ENCODE measurements at regions not wholly inside any gene's neighbourhood (a gene's known extent, or its start where the extent isn't known, plus 50 kb on each side); places are given as distances from the start of the nearest gene placed in this dataset.

GRCh38 chr16:85446951-85447692 is 166.0 kb upstream of the GSE1 start:
- BruUV-seq (replicated peaks) = no TSS peak
- H3K9me3 ChIP-seq (ENCODE audit: insufficient read depth, low read depth) = no peaks in the 10 kb centered on the region
- no peaks in the 10 kb centered on the region for H4K20me1 ChIP-seq (ENCODE audit: insufficient read depth)
- intact Hi-C loops (cut with micrococcal nuclease; ENCODE audit: unreplicated experiment) = no loop called here
- TF ChIP-seq, protein P1, sequence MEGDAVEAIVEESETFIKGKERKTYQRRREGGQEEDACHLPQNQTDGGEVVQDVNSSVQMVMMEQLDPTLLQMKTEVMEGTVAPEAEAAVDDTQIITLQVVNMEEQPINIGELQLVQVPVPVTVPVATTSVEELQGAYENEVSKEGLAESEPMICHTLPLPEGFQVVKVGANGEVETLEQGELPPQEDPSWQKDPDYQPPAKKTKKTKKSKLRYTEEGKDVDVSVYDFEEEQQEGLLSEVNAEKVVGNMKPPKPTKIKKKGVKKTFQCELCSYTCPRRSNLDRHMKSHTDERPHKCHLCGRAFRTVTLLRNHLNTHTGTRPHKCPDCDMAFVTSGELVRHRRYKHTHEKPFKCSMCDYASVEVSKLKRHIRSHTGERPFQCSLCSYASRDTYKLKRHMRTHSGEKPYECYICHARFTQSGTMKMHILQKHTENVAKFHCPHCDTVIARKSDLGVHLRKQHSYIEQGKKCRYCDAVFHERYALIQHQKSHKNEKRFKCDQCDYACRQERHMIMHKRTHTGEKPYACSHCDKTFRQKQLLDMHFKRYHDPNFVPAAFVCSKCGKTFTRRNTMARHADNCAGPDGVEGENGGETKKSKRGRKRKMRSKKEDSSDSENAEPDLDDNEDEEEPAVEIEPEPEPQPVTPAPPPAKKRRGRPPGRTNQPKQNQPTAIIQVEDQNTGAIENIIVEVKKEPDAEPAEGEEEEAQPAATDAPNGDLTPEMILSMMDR (conservative IDR thresholded peaks at IDR 0.05) = no peak
- TF ChIP-seq EZH2 (IDR thresholded peaks at IDR 0.05; ENCODE audit: low read depth) = no peak
- no peak overlapping the region for H3K4me3 ChIP-seq
- no peak overlapping the region for H2AFZ ChIP-seq
- CTCF ChIA-PET = no interaction called here
- H3K9me2 ChIP-seq (ENCODE audit: insufficient read depth) = no peaks in the 10 kb centered on the region
- no peak for DNase-seq
- POLR2A ChIA-PET (ENCODE audit: unreplicated experiment) = interaction anchor here (0.6 kb wide), 1 partner anchor 451 kb away, joined by 3 read pairs; no protein-coding TSS in a partner anchor
- no peaks in the 10 kb centered on the region for H3K36me3 ChIP-seq (ENCODE audit: low read depth)
- H3K4me2 ChIP-seq = no peak overlapping the region
- H3K27ac ChIP-seq = no peak overlapping the region
- peaks cover 2% of the 10 kb centered on the region; the same call in 1 of the 2 replicates for H3F3A ChIP-seq (ENCODE audit: insufficient read depth, low read depth)
- H3K4me1 ChIP-seq (replicated peaks; ENCODE audit: insufficient read depth) = no peaks in the 10 kb centered on the region
- no peaks in the 10 kb centered on the region for H3K27me3 ChIP-seq (ENCODE audit: insufficient read depth, low read depth)
- no peaks in the 10 kb centered on the region for H3K79me2 ChIP-seq (ENCODE audit: low read depth)

DNA sequence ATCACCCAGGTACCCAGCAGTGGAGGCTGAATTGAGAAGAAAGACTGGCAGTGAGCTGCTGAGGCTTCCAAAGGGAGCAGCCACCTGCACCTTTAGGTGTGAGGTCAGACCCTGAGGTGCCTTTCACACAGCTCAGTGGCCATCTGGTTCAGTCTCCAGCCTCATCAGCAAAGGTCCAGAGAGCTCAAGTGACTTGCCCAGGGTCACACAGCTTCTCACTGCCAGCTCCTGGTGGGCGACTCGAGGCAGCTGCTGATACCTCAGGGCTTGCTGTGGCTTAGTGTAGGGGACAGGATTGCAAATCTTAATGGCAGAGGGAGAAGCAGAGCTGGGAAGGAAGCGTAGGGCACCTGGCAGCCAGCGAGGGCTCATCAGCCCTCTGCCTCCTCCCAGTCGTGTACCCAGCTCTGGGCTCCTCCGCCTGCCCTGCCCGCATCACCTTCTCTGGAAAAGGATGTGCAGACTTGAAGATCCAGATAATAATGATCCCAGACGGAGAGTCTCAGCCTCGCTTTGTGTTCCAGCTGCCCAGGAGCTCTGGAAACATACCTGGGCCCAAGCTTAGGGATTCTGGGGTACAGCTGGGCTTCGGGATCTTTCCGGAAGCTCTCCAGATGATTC is 165.3 kb upstream of the GSE1 start:
- Histone ChIP-seq H2AFZ (no peak overlapping the region), H3K4me2 (no peak overlapping the region), H3K9me2 (ENCODE audit: insufficient read depth) (no peaks in the 10 kb centered on the region), H3F3A (ENCODE audit: insufficient read depth, low read depth) (no peaks in the 10 kb centered on the region; the same call in 1 of the 2 replicates), H3K36me3 (ENCODE audit: low read depth) (no peaks in the 10 kb centered on the region), H4K20me1 (ENCODE audit: insufficient read depth) (no peaks in the 10 kb centered on the region), H3K4me3 (no peak overlapping the region), H3K9me3 (ENCODE audit: insufficient read depth, low read depth) (no peaks in the 10 kb centered on the region), H3K27ac (no peak overlapping the region), H3K79me2 (ENCODE audit: low read depth) (no peaks in the 10 kb centered on the region), H3K4me1 (replicated peaks; ENCODE audit: insufficient read depth) (no peaks in the 10 kb centered on the region), H3K27me3 (ENCODE audit: insufficient read depth, low read depth) (no peaks in the 10 kb centered on the region)
- no TSS peak for BruUV-seq (replicated peaks)
- intact Hi-C loops (cut with micrococcal nuclease; ENCODE audit: unreplicated experiment) = no loop called here
- TF ChIP-seq, protein P1 (conservative IDR thresholded peaks at IDR 0.05) = no peak
- TF ChIP-seq EZH2 (IDR thresholded peaks at IDR 0.05; ENCODE audit: low read depth) = no peak
- ChIA-PET CTCF (no interaction called here), POLR2A (ENCODE audit: unreplicated experiment) (no interaction called here)
- no peak for DNase-seq

DNA sequence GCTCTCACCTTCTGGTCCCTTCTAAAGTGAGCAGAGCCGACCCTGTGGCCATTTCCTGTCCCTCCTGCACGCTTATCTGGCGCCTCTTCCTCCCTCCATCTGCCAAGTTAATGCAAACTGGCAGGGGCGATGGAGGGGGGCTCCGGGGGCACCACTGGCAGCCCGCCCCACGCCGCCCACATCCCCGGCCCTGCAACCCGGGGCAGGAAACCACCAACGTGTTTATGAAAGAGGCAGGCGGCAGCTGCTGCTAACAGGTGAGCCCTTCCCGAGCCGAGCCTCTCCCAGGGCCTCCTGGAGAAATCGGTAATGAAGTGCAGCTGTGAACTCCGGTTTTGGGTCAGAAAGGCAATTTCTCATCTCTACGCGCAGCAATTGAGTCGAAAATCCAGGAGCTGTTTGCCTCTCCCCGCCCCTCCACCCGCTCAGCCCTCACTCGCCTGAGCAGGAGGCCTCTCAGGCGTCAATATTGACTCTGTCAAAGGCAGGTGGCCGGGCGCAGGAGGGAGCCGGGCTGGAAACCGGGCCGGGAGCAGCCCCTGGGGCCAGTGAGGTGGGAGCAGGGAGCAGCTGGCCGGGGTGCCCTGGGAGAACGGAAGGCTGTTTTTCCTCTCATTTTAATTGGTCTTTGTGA is 164.4 kb upstream of the GSE1 start:
- intact Hi-C loops (cut with micrococcal nuclease; ENCODE audit: unreplicated experiment) = no loop called here
- Histone ChIP-seq H3K4me1 (replicated peaks; ENCODE audit: insufficient read depth) (no peaks in the 10 kb centered on the region), H3K9me2 (ENCODE audit: insufficient read depth) (no peaks in the 10 kb centered on the region), H2AFZ (no peak overlapping the region), H4K20me1 (ENCODE audit: insufficient read depth) (no peaks in the 10 kb centered on the region), H3K27ac (no peak overlapping the region), H3K4me3 (no peak overlapping the region), H3K9me3 (ENCODE audit: insufficient read depth, low read depth) (no peaks in the 10 kb centered on the region), H3K36me3 (ENCODE audit: low read depth) (no peaks in the 10 kb centered on the region), H3K4me2 (no peak overlapping the region), H3K79me2 (ENCODE audit: low read depth) (no peaks in the 10 kb centered on the region), H3F3A (ENCODE audit: insufficient read depth, low read depth) (no peaks in the 10 kb centered on the region; the same call in 1 of the 2 replicates), H3K27me3 (ENCODE audit: insufficient read depth, low read depth) (no peaks in the 10 kb centered on the region)
- TF ChIP-seq, protein P1 (conservative IDR thresholded peaks at IDR 0.05) = no peak
- ChIA-PET CTCF (no interaction called here), POLR2A (ENCODE audit: unreplicated experiment) (no interaction called here)
- no TSS peak for BruUV-seq (replicated peaks)
- no peak for DNase-seq

Measured in PC-9 (cell line).